ENCODE measurements at regions not wholly inside any gene's neighbourhood (a gene's known extent, or its start where the extent isn't known, plus 50 kb on each side); places are given as distances from the start of the nearest gene placed in this dataset.

DNA sequence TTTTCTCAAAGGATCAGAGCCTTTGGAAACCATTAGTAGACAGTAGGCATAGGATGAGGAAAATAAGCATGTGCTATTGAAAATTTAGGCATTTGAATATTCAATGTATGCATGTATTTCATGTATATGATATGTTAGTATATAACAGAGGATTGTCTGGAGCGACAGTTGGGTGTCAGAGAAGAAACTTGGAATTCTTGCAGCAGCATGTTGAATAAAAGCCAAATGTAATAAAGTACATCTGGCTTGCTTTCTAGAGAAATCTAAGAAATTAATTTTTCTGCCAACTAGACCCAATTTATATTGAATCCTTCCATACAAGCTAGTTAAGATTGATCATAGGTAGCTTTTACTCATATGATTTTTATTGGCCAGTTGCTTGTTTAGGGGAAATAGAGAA lies 578.8 kb downstream of the CDH11 start:
- H4K91ac ChIP-seq (ENCODE audit: insufficient read length, low read depth, low read length), result no peak overlapping the region
- no peak overlapping the region for H3K4ac ChIP-seq (ENCODE audit: low read depth, low read length)
- no peak overlapping the region for H2BK15ac ChIP-seq (ENCODE audit: low read depth, low read length)
- H3K9me3 Mint-ChIP-seq, result peaks cover 2 to 6% of the 10 kb centered on the region in 2 experiments; a peak in 4 of 5 replicates
- H2BK120ac ChIP-seq (ENCODE audit: low read depth, low read length, poor library complexity, severe bottlenecking), result no peak overlapping the region
- no peaks in the 10 kb centered on the region for H3K27me3 Mint-ChIP-seq (ENCODE audit: low read depth)
- no peak overlapping the region for H3K4me3 Mint-ChIP-seq
- 0 out of 4 replicates have a peak, but pooled peaks cover 0 to 5% of the 10 kb centered on the region in 2 experiments for H3K4me1 Mint-ChIP-seq
- no peak overlapping the region for H3K4me2 ChIP-seq (ENCODE audit: insufficient read depth, insufficient read length, low read length)
- H3K27ac Mint-ChIP-seq, result no peak overlapping the region
- H4K8ac ChIP-seq (replicated peaks; ENCODE audit: insufficient read length, low read depth, low read length), result no peak overlapping the region
- no peak overlapping the region for H3K27ac ChIP-seq (ENCODE audit: insufficient read length, low read depth, low read length)
- H2BK12ac ChIP-seq (ENCODE audit: insufficient read length, low read depth, low read length), result no peak overlapping the region
- DNase-seq, result no peak
- H3K56ac ChIP-seq (ENCODE audit: insufficient read length, low read depth, low read length), result no peak overlapping the region
- WGBS (ENCODE audit: extremely low coverage, insufficient read length, low lambda C conversion rate), result no CpG with 5 or more reads among the region's 1 CpG
- H4K5ac ChIP-seq (ENCODE audit: insufficient read length, low read depth, low read length), result no peak overlapping the region
- H2AK5ac ChIP-seq (ENCODE audit: insufficient read length, low read length), result no peak overlapping the region
- no peaks in the 10 kb centered on the region for H3K4me1 ChIP-seq (ENCODE audit: insufficient read depth, low read length)
- H3K9me3 ChIP-seq (ENCODE audit: control insufficient read depth, low read depth, low read length), result no peaks in the 10 kb centered on the region
- TF ChIP-seq, protein P1, sequence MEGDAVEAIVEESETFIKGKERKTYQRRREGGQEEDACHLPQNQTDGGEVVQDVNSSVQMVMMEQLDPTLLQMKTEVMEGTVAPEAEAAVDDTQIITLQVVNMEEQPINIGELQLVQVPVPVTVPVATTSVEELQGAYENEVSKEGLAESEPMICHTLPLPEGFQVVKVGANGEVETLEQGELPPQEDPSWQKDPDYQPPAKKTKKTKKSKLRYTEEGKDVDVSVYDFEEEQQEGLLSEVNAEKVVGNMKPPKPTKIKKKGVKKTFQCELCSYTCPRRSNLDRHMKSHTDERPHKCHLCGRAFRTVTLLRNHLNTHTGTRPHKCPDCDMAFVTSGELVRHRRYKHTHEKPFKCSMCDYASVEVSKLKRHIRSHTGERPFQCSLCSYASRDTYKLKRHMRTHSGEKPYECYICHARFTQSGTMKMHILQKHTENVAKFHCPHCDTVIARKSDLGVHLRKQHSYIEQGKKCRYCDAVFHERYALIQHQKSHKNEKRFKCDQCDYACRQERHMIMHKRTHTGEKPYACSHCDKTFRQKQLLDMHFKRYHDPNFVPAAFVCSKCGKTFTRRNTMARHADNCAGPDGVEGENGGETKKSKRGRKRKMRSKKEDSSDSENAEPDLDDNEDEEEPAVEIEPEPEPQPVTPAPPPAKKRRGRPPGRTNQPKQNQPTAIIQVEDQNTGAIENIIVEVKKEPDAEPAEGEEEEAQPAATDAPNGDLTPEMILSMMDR (conservative IDR thresholded peaks at IDR 0.05), result no peak
- H3K27me3 ChIP-seq (ENCODE audit: insufficient read depth, low read length), result no peaks in the 10 kb centered on the region
- H3K23ac ChIP-seq (ENCODE audit: insufficient read length, low read depth, low read length), result no peak overlapping the region
- H2AFZ ChIP-seq (ENCODE audit: low read length), result no peak overlapping the region
- no peaks in the 10 kb centered on the region for H4K20me1 ChIP-seq (ENCODE audit: control insufficient read depth, insufficient read depth, insufficient read length)
- H3K23me2 ChIP-seq (ENCODE audit: insufficient read length, low read depth, low read length, poor library complexity, severe bottlenecking), result no peaks in the 10 kb centered on the region
- no peak overlapping the region for H2BK20ac ChIP-seq (ENCODE audit: low read depth, low read length, poor library complexity, severe bottlenecking)
- H3T11ph ChIP-seq (ENCODE audit: low read length), result no peak overlapping the region
- H3K9ac ChIP-seq (ENCODE audit: extremely low read depth, insufficient read length, low read length), result no peak overlapping the region
- peaks cover 0 to 13% (median 2%) of the 10 kb centered on the region in 3 experiments; a peak in 3 of 7 replicates for H3K36me3 Mint-ChIP-seq (ENCODE audit: insufficient read depth in 1 of 3, low read depth in 3 of 3)
- H3K79me1 ChIP-seq (ENCODE audit: insufficient read depth, low read depth, low read length, poor library complexity, severe bottlenecking), result no peaks in the 10 kb centered on the region
- no peaks in the 10 kb centered on the region for H3K79me2 ChIP-seq (ENCODE audit: insufficient read depth, low read length)
- H2BK5ac ChIP-seq (ENCODE audit: insufficient read length, low read length), result no peak overlapping the region
- H3K18ac ChIP-seq (ENCODE audit: insufficient read length, low read depth, low read length), result no peak overlapping the region
- no peak overlapping the region for H3K14ac ChIP-seq (ENCODE audit: insufficient read depth, low read length)

Measured in H9 (cell line).